PC-9 (cell line): ENCODE measurements at regions not wholly inside any gene's neighbourhood (a gene's known extent, or its start where the extent isn't known, plus 50 kb on each side); places are given as distances from the start of the nearest gene placed in this dataset.

Source experiments
- EZH2 ChIP-seq: fragments of 200-600 bp; sonication (generic); IDR thresholded peaks from 2 replicates; pipeline ENCODE4 v1.8.0; 2017; ENCODE audit warnings: antibody characterized with exemption, low read depth
- TF ChIP-seq, protein P1 (sequence below): fragments of 200-600 bp; sonication (generic); conservative IDR thresholded peaks from 2 replicates; pipeline ENCODE4 v1.6.1; 2017; ENCODE audit warnings: mixed run types, antibody characterized with exemption, mild to moderate bottlenecking, moderate library complexity

DNA sequence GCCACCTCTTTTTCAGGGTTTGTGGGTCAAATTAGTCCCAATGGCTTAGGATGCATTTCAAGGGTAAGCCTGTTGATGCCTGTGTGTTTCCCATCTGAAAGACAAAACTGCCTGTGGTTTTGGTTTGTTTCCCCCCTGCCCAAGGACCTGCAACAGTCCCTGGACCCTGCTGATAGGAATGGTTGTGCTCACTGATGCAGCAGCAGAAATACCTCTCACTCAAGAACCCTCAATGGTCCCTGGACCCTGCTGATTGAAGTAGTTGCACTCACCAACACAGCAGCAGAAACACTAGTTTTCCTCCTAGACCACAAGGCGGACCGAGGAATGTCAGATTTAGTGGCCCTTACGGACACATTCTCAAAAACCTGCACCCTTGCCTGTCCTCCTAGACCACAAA, 386.9 kb downstream of the NUP35 start:
- TF ChIP-seq EZH2, result no peak
- TF ChIP-seq, protein P1, sequence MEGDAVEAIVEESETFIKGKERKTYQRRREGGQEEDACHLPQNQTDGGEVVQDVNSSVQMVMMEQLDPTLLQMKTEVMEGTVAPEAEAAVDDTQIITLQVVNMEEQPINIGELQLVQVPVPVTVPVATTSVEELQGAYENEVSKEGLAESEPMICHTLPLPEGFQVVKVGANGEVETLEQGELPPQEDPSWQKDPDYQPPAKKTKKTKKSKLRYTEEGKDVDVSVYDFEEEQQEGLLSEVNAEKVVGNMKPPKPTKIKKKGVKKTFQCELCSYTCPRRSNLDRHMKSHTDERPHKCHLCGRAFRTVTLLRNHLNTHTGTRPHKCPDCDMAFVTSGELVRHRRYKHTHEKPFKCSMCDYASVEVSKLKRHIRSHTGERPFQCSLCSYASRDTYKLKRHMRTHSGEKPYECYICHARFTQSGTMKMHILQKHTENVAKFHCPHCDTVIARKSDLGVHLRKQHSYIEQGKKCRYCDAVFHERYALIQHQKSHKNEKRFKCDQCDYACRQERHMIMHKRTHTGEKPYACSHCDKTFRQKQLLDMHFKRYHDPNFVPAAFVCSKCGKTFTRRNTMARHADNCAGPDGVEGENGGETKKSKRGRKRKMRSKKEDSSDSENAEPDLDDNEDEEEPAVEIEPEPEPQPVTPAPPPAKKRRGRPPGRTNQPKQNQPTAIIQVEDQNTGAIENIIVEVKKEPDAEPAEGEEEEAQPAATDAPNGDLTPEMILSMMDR, result no peak
